Prostate gland (tissue), 2 donors: ENCODE measurements at regions not wholly inside any gene's neighbourhood (a gene's known extent, or its start where the extent isn't known, plus 50 kb on each side); places are given as distances from the start of the nearest gene placed in this dataset.
"Not testable (repeated sequence)": the region's sequence is repeated elsewhere in the genome, so short reads cannot be mapped to it uniquely, and the experiment has no call there.

Experiments used
- CTCF ChIP-seq, 4 experiments: fragments of 200-600 bp in 2 of 4; fragments of 450-650 bp in 2 of 4; sonication (generic) in 2 of 4; IDR thresholded peaks; 1 replicate in 3 of 4; 2 replicates in 1 of 4; pipeline ENCODE4 v1.5.1; 2016 to 2019; ENCODE audit warnings: antibody characterized with exemption in 4 of 4, mild to moderate bottlenecking in 2 of 4, moderate library complexity in 2 of 4
- POLR2A ChIP-seq: fragments of 450-650 bp; IDR thresholded peaks from one replicate; pipeline ENCODE4 v1.6.1; 2016; ENCODE audit warnings: antibody characterized with exemption, mild to moderate bottlenecking

- not testable (repeated sequence) for TF ChIP-seq CTCF (IDR thresholded peaks at IDR 0.05); POLR2A
These were observed 93.1 kb downstream of the NPIPB5 start for GRCh38 chr16:22603744-22604143.
